ENCODE measurements at regions not wholly inside any gene's neighbourhood (a gene's known extent, or its start where the extent isn't known, plus 50 kb on each side); places are given as distances from the start of the nearest gene placed in this dataset.

DNA sequence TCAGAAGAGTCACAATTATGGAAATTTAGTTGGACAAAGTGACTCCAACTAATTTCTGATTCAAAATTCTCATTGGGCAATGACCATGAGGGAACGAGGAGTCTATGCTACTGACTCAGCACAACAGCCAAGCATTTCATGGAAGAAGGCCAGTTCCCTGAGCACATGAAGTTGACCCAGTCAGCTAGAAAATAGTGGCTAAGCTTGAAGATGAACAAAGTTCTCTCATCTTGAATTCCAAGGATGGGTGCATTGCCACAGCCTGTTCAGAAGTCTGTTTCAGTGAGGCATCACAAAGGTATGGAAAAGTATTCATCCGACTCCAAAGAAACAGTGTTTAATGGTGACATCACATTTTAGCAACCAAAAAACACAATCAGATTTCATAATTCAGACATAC lies 676.9 kb downstream of the HACE1 start:
- no peak for DNase-seq

DNA sequence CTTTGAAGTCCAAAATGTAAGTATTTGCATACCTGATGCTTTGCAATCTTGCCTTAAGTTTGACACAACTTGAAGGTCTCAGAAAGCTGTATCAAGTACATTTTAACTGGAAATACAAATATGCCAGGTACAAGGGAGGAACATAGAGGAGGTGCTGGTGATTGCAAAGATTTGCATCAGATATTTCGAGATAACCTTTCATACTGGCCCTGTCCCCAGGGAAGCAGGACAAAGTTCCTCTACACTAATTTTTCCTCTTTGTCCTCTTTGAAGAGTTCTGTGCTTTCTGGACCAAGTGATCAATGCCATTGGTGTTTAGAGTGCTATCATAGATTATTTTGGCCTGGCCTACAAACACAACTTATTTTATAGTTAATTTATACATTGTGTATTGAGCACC lies 686.1 kb downstream of the HACE1 start:
- DNase-seq = no peak

DNA sequence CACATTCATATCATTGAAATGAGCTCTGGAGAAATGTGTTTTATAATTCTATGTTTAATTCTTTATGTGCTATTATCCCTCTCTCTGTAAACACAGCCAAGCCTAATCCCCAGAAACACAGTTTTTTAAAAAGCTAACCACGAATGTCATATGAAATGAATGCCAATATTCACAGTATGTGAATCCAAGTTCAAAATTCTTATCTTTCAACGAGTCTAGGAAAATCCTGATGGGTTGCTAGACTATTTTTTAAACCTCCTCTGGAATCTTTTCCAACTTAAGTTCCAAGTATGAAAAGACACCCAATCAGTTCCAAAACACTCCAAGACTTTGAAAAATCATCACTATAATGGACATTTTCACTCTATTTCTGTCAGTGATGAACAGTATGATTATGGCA lies 689.3 kb downstream of the HACE1 start:
- DNase-seq = no peak

DNA sequence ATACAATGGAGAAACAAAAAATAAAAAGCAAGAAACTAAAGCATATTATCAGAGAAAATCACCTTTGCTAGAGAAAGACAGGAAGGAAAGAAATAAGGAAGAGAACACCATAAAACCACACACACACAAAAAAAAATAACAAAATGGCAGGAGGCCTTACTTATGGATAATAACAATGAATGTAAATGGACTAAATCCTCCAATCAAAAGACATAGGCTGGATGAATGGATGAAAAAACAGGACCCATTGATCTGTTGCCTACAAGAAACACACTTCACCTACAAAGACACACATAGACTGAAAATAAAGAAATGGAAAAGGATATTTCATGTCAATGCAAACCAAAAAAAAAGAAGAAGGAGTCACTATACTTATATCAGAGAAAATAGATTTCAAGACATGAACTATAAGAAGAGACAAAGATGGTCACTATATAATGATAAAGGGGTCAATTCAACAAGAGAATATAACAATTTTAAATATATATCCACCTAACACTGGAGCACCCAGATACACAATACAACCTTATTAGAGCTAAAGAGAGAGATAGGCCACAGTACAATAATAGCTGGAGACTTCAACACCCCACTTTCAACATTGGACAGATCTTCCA lies 693.6 kb downstream of the HACE1 start:
- DNase-seq = no peak

DNA sequence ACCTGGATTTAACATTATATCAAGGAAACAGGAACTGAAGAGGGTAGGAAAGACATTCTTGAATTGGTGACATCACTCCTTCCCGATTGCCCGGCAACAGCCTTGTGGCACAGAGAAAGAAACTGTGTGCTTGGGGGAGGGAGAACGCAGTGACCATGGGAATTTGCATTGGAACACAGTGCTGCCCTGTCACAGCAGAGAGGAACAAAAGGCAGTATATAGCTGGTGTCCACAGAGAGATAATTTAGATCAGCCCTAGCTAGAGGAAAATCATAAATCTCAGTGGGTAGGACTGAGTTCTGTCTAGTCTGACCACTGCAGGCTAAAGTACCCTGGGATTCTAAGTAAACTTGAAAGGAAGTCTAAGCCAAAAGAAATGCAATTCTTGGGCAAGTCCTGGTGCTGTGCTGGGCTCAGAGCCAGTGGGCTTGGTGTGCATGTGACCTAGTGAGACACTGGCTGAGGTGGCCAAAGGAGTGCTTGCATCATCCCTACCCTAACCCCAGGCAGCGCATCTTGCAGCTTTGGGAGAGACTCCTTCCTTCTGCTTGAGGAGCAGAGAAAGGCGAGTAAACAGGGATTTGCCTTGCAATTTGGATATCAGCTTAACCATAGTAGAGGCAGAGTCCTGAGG lies 697.6 kb downstream of the HACE1 start:
- DNase-seq = no peak

DNA sequence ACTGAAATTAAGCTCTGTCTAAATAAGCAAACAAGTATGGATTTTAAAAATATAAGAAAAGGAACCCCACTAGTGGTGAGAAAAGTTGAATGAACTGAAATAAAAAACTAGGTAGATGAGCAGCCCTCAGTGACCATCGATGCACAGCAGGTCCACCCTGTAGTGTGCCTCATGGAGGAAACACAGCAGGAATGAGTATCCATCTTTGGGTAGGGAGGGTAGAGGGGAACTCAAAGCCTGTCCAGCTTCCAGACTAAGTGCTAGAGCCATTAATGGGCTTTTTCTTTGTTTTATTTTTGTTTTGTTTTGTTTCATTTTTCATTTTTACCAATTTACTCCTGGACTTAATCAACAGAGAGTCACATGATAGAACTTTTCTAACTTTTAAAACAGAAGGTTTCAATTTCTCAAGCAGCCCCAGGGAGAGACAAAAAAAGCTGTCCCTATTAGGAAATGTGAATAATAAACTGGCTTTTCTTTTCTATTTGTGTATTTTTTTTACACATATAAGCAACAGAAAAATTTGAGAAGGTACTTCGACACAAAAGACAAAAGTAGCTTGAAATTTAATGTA lies 700.6 kb downstream of the HACE1 start:
- no peak for DNase-seq

DNA sequence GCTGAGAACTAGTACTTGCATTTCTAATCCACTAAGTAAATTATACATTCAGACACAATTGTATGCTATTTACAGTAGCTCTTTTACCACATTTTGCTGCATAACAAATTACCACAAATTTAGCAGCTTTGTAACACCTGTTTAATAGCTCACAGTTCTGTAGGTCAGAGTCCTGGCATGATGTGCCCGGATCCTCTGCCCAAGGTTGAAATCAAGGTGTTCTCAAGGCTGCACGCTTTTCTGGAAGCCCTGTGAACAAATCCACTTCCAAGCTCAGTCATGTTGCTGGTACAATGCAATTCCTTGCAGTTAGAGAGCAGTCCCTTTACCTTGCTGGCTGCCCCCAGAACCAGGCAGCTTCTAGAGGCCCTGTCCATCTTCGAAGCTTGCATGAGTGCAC lies 716.0 kb downstream of the HACE1 start:
- no peak for DNase-seq

DNA sequence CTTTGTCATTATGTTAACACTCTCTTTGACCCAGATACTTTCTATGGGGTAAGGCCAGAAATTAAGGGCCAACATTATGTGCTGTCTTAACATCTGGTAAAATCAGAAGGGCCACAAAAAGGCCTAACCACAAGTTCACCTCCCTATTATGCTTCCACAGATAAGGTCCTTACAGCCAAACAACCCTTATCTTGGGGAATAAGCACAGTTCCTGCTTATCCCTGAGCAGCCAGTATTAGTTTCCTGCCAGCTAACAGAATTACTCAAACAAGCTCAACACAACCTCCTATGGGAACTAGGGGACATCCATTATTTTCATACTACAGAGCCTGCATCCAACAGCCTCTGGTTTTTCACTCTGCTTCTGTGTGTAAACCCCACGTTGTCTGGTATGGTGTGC lies 724.8 kb downstream of the HACE1 start:
- peak; percentile 33 for DNase-seq

DNA sequence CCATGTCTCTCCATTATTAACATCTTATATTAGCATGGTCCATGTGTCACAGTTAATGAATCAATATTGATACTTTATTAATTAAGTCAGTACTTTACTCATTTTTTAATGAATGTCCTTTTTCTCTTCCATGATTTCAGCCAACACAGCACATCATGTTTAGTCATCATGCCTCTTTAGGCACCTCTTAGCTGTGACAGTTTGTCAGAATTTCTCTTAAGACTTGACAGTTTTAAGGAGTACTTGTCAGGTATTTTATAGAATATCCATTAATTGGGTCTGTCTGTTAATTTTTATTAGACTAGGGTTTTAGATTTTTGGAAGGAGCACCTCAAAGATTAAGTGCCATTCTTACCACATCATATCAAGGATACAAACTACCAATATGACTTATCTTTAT lies 729.4 kb downstream of the HACE1 start:
- DNase-seq = no peak

DNA sequence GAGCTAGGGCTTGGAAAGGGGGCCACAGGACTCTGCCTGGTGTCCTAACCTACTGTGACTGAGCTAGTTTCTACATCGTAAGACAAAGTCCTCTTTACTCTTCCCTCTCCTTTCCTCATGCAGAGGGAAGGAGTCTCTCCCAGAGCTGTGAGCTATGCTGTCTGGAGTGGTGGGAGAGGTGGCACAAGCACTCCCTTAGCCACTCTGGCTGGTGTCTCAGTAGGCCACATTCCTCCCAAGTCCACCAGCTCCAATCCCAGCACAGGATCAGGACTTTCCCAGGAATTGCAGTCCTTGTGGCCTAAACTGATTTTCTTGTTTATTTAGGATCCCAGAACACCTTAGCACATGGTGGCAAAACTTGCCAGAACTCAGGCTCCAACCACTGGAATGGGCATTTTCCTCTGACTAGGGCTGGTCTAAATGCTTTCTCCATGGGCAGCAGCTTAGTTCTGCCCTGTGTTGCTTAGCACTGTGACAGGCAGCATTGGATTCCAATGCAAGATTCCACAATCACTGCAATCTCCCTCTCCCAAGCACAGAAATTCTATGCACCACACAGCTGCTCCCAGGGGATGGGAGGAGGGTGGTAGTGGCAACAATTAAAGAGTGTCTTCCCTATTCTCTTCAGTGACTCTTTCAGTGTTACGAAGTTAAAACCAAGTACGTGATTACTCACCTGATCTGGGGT lies 733.3 kb downstream of the HACE1 start:
- no peak for DNase-seq

DNA sequence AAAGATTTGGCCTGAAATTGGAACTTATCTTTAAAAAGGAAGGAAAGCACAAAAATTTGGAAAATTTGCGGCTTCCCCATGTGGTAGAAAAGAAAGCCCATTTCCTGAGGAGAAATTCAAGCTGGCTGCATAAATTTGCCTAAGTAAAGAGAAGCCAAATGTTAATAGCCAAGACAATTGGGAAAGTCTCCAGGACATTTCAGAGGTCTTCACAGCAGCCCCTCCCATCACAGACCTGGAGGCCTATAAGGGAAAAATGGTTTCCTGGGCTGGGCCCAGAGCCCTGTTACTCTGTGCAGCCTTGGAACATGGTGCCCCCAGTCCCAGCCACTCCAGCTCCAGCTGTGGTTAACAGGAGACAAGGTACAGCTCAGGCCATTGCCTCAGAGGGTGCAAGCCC lies 736.5 kb downstream of the HACE1 start:
- DNase-seq = no peak

DNA sequence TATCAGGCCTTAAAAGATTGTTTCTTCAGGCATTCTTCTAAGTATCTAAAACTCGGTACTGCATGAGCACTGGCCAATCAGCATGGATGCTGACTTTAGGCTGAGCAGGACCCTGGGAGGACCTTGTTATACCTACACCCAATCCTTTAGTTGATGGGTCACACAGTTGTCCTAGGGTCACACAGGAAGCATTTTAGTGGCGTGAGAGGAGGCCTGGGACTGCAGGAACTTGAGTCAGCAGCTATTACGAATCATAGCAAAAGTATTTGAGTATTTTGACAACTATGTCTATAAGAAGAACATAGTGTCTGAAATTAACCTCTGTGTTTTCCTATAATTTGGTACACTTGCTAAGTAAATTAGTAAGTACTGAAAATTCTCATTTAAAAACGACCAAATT lies 741.4 kb downstream of the HACE1 start:
- DNase-seq = no peak

DNA sequence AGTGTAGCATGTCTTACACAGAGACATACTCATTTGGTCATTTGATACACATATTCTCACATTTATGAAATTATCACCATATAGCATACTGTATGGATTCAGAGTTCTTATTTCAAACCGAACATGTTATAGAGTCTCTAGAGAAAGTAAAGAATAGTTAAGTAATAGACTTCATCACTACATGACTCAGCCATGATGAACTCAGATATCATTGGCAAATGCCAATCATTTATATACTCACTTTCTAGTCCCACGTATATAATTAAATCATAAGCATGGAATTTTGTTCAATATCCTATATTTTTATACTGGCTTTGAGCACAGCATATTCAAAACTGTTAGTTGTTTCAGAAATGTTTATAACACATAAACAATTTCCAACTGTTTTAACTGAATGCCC lies 749.9 kb downstream of the HACE1 start:
- no peak for DNase-seq

DNA sequence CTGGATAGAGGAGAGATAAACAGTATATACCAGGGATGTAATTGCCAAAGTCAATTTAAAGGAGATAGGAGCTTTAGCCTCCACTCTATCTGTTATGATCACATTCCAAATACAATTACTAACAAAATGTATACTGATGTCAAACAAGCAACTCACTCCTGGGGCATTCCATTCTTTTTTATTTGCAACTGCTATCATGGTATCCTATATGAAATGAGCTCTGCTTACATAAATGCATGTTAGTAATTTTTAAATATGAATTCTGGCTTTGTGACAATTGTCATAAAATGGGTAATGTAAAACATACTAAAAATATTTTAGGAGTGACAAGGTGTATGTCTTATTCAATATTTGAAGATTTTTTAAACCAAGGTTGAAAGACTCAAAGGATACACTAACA lies 751.1 kb downstream of the HACE1 start:
- DNase-seq = no peak

DNA sequence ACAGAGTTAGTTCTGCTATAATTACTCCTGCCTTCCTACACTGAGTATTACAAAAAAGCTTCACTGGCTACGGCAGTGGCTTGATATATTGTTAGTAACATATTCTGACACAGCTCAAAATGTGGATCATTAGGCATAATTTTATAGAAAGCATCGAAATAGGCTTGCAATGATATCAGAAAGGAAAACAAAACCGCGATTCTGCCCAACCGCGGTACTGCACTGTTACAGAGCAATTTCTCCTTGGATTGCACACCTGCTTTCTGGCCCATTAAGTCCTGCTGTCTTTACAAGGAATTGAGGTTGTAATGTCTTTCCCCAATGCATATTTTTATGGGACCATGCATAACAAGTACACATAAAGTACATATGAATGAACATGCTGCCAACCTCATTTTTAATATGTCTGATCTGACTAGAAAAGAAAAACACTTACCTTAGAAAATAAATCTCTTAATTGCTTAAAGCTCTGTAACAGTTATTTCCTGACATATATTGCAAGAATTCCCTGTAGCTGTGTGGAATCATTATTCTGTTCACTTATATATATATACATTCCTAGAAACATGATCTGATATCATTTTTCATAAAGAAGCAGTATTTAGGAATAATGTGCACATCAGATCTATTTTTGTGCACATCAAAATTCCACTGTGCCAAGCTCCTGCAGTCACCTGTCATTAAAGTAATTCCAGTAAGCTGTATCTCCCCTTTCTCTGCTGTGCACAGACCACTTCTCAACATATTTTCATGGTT lies 763.9 kb downstream of the HACE1 start:
- DNase-seq = no peak

DNA sequence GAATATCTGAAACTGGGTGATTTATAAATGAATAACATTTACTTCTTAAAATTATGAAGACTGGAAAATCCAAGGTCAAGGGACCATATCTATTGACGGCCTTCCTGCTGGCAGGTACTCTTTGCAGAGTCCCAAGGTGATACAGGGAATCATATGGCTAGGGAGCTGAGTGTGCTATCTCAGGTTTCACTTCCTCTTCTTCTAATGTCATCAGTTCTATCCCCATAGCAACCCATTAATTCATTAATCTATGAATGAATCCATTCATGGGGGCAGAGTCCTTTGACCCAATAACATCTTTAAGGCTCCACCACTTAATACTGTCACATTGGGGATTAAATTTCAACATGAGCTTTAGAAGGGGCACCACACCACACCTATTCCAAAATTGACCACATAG lies 772.0 kb downstream of the HACE1 start:
- DNase-seq = no peak

DNA sequence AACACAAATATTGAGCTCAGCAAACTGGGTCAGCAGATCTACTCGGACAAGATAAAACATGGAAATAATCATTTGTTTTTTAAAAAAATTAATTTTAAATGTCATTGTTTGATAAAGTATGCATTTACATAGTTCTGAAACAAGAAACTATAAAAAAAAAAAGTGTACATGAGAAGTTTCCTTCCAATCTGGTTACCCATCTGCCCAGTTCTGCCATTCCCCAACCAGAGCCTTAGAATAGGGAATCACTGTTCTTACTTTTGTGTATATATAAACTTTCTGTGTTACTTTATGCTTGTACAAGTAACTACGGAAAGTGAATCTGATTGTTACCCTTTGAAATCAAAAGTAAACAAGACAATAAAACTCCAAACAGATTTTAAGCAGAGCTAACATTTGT lies 791.4 kb downstream of the HACE1 start:
- no peak for DNase-seq

DNA sequence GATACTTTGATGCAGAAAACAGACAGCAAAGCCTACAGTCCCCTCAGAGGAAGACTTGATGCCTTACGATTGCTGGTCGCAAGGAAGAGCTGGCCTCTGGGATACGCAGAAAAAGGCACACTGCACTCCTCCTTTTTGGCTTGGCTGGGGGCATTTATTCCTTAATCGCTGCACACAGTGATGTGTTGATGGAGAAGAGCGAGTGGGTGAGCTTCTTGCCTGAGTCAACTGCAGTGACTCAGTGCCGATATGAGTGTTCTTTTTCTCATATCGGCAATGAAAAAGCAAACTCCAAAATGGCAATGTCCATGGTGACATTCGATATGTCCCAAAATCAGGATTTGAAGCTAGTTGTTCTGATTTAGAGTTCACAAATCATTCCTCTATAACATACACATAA lies 794.8 kb downstream of the HACE1 start:
- no peak for DNase-seq

DNA sequence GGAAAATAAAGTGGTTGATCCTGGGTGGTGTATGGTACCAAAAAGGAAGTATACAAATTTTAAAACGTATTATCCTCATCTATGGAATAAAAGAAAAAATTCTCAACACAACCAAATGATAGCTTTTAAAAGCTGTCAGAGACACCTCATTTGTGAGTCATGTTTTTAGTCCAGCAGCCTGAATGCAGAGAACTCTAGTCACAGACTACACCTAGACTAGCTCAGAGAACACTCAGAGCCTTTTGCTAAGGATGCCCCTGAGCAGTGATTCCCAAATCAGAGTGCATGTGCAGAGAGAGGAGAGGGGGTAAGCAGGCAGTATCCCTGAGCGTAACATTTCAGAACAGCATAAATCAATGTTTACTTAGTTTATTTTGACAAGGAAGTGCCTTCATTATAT lies 809.3 kb downstream of the HACE1 start:
- no peak for DNase-seq

DNA sequence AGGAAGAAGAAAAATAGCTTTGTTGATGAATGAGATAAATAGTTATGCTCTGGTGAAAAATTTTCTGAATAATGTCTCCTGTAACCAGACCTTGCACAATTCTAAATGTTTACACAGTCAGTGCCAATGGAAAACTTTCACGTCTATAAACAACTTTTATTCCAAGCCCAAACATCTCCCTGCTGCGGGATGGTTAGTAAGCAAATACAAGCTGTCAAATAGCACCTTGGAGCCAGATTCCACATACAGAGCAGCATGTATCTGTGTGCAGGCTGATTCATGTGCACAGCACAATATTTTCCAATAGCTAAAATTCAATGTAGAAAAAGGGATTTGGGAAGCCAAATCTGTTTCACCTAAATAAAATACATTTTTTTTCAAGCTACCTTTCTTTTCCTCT lies 813.3 kb downstream of the HACE1 start:
- no peak for DNase-seq

DNA sequence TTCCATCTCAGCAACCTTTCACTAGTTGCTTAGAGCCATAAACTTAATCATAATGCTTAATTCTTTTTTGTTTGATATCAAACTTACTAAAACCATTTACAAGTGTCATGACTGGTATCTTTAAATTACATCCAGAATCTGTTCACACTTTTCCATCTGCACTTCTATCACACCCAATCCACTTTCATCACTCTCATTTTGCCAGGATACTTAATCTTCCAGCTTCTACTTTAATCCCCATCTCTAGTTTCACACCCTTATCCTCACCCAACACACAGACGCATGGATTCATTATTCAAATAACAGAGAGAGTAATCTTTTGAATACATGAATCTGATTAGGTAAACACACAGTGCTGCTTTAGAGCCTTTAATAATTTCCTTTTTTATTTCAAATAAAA lies 828.4 kb downstream of the HACE1 start:
- no peak for DNase-seq

DNA sequence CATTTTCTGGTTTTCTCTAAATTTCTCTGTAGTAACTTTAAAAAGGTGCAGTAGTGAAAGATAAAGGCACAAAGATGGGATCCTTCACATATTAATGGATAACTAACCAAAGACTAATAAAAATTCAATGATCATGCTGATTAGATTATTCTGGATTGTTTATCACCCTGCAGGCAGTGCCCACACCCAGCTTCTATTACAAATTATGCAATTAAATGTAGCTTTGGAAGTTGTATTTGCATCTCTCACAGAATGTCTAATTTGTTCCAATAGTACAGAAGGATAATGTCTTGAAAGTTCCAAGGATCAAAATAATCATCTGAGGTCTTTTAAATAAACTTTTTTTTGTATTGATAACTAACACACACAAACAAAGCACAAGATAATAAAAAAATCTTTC lies 837.6 kb downstream of the HACE1 start:
- no peak for DNase-seq

DNA sequence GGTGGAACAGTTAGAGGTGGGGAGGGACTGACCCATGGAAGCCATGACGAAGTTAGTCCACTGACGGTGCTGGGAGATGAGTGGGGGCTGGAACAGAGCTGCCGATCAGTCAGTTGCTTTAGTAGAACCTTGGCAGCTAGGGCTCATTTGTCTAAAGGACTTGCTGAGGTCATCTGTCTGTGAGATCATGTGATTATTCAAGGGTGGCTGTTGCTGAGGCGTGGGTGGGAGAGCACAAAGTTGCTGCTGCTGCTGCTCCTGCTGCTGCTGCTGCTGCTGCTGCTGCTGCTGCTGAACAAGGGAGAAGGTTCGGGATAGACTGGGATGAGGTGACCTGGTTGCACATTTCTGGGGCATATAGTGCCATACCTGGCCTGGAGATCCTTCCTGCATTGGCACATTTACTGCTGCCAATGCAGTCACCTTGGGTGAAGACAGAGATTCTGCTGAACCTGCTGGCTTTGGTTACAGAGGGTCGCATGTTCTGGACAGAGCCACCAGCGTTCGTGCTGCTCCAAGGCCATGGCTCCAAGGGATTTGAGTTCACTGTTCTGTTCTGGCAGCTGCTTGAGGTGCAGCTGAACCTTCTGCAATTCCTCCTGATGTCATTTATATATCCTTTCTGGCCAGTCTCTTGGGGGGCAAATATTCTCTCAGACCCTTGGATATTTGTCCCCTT lies 840.5 kb downstream of the HACE1 start:
- DNase-seq = no peak

Data from hematopoietic multipotent progenitor cell treated with erythropoietin and hydrocortisone succinate and interleukin-3 and kit ligand, for 4 days (in vitro differentiated cells).